Ovary (tissue), 7 donors: ENCODE measurements at regions not wholly inside any gene's neighbourhood (a gene's known extent, or its start where the extent isn't known, plus 50 kb on each side); places are given as distances from the start of the nearest gene placed in this dataset.

ENCODE experiments used
- DNase-seq, 5 donors: peaks; one replicate each; pipeline ENCODE4 v3.0.0-alpha.2; 2019 to 2020
- H3K27ac ChIP-seq, 2 donors: fragments of 200-600 bp; one replicate each; pipeline versions ENCODE4 v1.5.1 to v1.8.0; 2019 to 2022
- H3K27me3 ChIP-seq: fragments of 200-600 bp; one replicate; pipeline ENCODE4 v1.8.0; 2022
- H3K36me3 ChIP-seq: fragments of 200-600 bp; sonication (generic); one replicate; pipeline ENCODE4 v1.5.1; 2019
- H3K4me1 ChIP-seq: one replicate; pipeline ENCODE4 v1.8.1; 2013; ENCODE audit warnings: mild to moderate bottlenecking, moderate library complexity; ENCODE audit not compliant: insufficient read depth
- H3K4me3 ChIP-seq: fragments of 200-600 bp; sonication (generic); one replicate; pipeline ENCODE4 v1.5.1; 2017
- H3K9me3 ChIP-seq, 2 donors: fragments of 200-600 bp in 1 of 2; sonication (generic) in 1 of 2; one replicate each; pipeline versions ENCODE4 v1.5.1 to v1.8.1; 2013 to 2019; ENCODE audit warnings: mild to moderate bottlenecking in 1 of 2, moderate library complexity in 1 of 2
- EP300 ChIP-seq: sonication (generic); formaldehyde crosslinking; IDR thresholded peaks from one replicate; pipeline ENCODE4 v1.6.1; 2017; ENCODE audit warnings: antibody characterized with exemption
- POLR2A ChIP-seq: fragments of 450-650 bp; IDR thresholded peaks from one replicate; pipeline ENCODE4 v1.6.1; 2017; ENCODE audit warnings: antibody characterized with exemption, mild to moderate bottlenecking, moderate library complexity
- WGBS, 3 donors: extraction: QIAGEN DNeasy Blood & Tissue Kit in 1 of 3; methylation state at CpG; one replicate each; pipeline versions ENCODE4 v1.1.5 to v1.1.7; 2013 to 2017; 5-methylcytosine and 5-hydroxymethylcytosine counted together
- intact Hi-C, 4 donors: fragments of 100-400 bp; cut with DNase I; formaldehyde crosslinking; loops; one replicate each; pipeline versions ENCODE4 v1.11.0 to v1.15.1; 2022 to 2023
- TF ChIP-seq, protein P1 (sequence below), 3 donors: fragments of 450-650 bp in 2 of 3; fragments of 200-600 bp in 1 of 3; IDR thresholded peaks; one replicate each; pipeline versions ENCODE4 v1.5.1 to v1.8.0; 2016 to 2022; ENCODE audit warnings: antibody characterized with exemption in 3 of 3, mild to moderate bottlenecking in 1 of 3
- donor health status: DM: no; HTN: no; CAD: no; lungs with moderate emphysema.
- donor health status: DM: no; HTN: no; CAD: no.
- donor health status: Bipolar disorder and iron deficiency.
- donor health status: DM: no; HTN: no; CAD: no.
- donor health status: DM: yes; HTN: yes; CAD: no.

DNA sequence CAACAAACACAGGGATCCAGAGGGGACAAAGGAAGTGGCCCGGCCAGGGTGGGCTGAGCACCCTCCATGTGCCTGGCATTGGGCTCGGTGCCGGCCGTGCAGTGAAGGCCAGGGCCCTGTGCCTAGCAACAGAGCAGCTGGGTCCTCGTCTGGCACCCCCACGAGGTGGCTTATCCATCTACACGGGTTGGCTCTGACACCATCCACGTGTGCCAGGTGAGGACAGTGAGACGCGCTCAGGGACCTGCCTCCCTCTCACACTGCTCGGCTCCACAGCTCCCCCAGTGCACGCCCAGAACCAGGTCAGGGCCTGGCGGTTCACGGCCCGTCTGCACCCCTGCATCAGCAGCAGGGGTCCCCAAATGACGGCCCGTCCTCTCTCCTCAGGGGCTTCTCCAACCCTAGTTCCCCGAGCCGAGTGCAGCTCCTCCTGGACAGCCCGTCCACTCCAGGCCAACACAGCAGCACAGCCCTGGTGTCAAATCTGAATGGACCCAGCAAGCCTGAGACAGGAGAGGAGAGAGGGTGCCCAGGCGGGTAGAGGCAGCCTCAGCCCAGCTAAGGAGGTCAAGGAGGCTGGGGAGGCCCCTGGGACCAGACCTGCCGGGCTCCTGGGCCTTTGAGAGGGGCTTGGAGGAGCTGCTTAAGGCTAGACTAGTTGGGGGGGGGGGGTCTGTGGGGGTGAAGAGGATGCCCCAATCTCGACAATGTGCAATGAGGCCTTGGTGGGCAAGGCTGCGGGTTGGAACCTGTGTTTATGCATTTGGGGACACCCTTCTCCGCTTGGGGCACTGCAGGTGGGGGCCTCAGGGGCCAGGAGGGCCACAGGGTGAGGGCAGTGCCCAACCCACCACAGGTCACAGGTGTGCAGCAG, 113.6 kb downstream of the FAM53A start:
- H3K4me3 ChIP-seq = no peak overlapping the region
- intact Hi-C loops = no loop called here
- WGBS, 3 donors = 73 to 83% (median 80%) methylated on average over 22 to 25 of the region's 25 CpGs
- no peaks in the 10 kb centered on the region for H3K4me1 ChIP-seq
- TF ChIP-seq, protein P1, sequence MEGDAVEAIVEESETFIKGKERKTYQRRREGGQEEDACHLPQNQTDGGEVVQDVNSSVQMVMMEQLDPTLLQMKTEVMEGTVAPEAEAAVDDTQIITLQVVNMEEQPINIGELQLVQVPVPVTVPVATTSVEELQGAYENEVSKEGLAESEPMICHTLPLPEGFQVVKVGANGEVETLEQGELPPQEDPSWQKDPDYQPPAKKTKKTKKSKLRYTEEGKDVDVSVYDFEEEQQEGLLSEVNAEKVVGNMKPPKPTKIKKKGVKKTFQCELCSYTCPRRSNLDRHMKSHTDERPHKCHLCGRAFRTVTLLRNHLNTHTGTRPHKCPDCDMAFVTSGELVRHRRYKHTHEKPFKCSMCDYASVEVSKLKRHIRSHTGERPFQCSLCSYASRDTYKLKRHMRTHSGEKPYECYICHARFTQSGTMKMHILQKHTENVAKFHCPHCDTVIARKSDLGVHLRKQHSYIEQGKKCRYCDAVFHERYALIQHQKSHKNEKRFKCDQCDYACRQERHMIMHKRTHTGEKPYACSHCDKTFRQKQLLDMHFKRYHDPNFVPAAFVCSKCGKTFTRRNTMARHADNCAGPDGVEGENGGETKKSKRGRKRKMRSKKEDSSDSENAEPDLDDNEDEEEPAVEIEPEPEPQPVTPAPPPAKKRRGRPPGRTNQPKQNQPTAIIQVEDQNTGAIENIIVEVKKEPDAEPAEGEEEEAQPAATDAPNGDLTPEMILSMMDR (IDR thresholded peaks at IDR 0.05) = no peak
- TF ChIP-seq EP300 = no peak
- TF ChIP-seq POLR2A = no peak
- H3K27me3 ChIP-seq = no peaks in the 10 kb centered on the region
- H3K27ac ChIP-seq = no peak overlapping the region
- peak in 2 of 5 donors; percentile 19 to 24 for DNase-seq
- H3K9me3 ChIP-seq = no peaks in the 10 kb centered on the region
- no peaks in the 10 kb centered on the region for H3K36me3 ChIP-seq

- no peaks in the 10 kb centered on the region for H3K27me3 ChIP-seq
- 77 to 83% (median 77%) methylated on average over 19 to 20 of the region's 20 CpGs for WGBS, 3 donors
- intact Hi-C loops = no loop called here
Measured at GRCh38 chr4:1569461-1570151, 114.5 kb downstream of the FAM53A start.

GRCh38 chr4:1568855-1569460, 115.2 kb downstream of the FAM53A start:
- intact Hi-C loops = no loop called here
- Histone ChIP-seq H3K27me3 (no peaks in the 10 kb centered on the region), H3K27ac (no peak overlapping the region), H3K4me1 (no peaks in the 10 kb centered on the region), H3K9me3 (no peaks in the 10 kb centered on the region), H3K4me3 (no peak overlapping the region), H3K36me3 (no peaks in the 10 kb centered on the region)
- no peak for TF ChIP-seq EP300
- TF ChIP-seq POLR2A = no peak
- TF ChIP-seq, protein P1 (IDR thresholded peaks at IDR 0.05) = no peak
- DNase-seq = peak in 2 of 5 donors; percentile 14 to 35
- WGBS, 3 donors = 63 to 66% (median 63%) methylated on average over 30 to 31 of the region's 31 CpGs

More at GRCh38 chr4:1569461-1570151, 114.5 kb downstream of the FAM53A start:
- no peaks in the 10 kb centered on the region for H3K4me1 ChIP-seq
- H3K9me3 ChIP-seq = no peaks in the 10 kb centered on the region
- no peak overlapping the region for H3K27ac ChIP-seq
- no peak overlapping the region for H3K4me3 ChIP-seq
- TF ChIP-seq POLR2A (no peak), EP300 (no peak)
- TF ChIP-seq, protein P1 (IDR thresholded peaks at IDR 0.05) = no peak
- no peaks in the 10 kb centered on the region for H3K36me3 ChIP-seq
- DNase-seq = peak in 2 of 5 donors; percentile 13 to 33

GRCh38 chr4:1567808-1568581, 116.1 kb downstream of the FAM53A start:
- no peak overlapping the region for H3K4me3 ChIP-seq
- no peaks in the 10 kb centered on the region for H3K36me3 ChIP-seq
- DNase-seq = peak in 2 of 5 donors; percentile 22 to 38
- H3K27me3 ChIP-seq = no peaks in the 10 kb centered on the region
- no peaks in the 10 kb centered on the region for H3K9me3 ChIP-seq
- no peaks in the 10 kb centered on the region for H3K4me1 ChIP-seq
- no peak overlapping the region for H3K27ac ChIP-seq
- TF ChIP-seq POLR2A (no peak), EP300 (no peak)
- TF ChIP-seq, protein P1 (IDR thresholded peaks at IDR 0.05) = no peak
- WGBS, 3 donors = 29 to 36% (median 33%) methylated on average over 36 to 42 of the region's 42 CpGs
- intact Hi-C loops = no loop called here
